WERI-Rb-1 (cell line): ENCODE measurements at regions not wholly inside any gene's neighbourhood (a gene's known extent, or its start where the extent isn't known, plus 50 kb on each side); places are given as distances from the start of the nearest gene placed in this dataset.
"Not testable (repeated sequence)": the region's sequence is repeated elsewhere in the genome, so short reads cannot be mapped to it uniquely, and the experiment has no call there.

Source experiments
- DNase-seq: peaks from one replicate; pipeline ENCODE4 v3.0.0-alpha.2; 2020
- H3K27ac ChIP-seq: fragments of 250-450 bp; sonication (Bioruptor Pico); 2 replicates; pipeline ENCODE4 v1.5.1; 2020; ENCODE audit warnings: mild to moderate bottlenecking, moderate library complexity
- H3K27me3 ChIP-seq: fragments of 250-450 bp; sonication (Bioruptor Pico); 2 replicates; pipeline ENCODE4 v1.5.1; 2021; ENCODE audit warnings: mild to moderate bottlenecking, low read depth, moderate library complexity; ENCODE audit not compliant: insufficient read depth, severe bottlenecking
- H3K36me3 ChIP-seq: fragments of 250-450 bp; sonication (Bioruptor Pico); 2 replicates; pipeline ENCODE4 v1.5.1; 2020; ENCODE audit warnings: mild to moderate bottlenecking, moderate library complexity
- H3K4me3 ChIP-seq: 2 replicates; pipeline ENCODE4 v1.5.1; 2011; ENCODE audit warnings: low read depth, mild to moderate bottlenecking, control low read depth, low read length
- H3K9me3 ChIP-seq: fragments of 250-450 bp; sonication (Bioruptor Pico); 2 replicates; pipeline ENCODE4 v1.5.1; 2021; ENCODE audit warnings: mild to moderate bottlenecking, moderate library complexity; ENCODE audit not compliant: severe bottlenecking
- CTCF ChIP-seq: IDR thresholded peaks from 2 replicates; pipeline ENCODE4 v1.5.1; 2011; ENCODE audit warnings: low read depth, mild to moderate bottlenecking, control low read depth, inconsistent platforms, low read length

- no peak overlapping the region for H3K27ac ChIP-seq
- no peak for TF ChIP-seq CTCF
- no peaks in the 10 kb centered on the region for H3K36me3 ChIP-seq
- peaks cover 29% of the 10 kb centered on the region for H3K27me3 ChIP-seq
- no peaks in the 10 kb centered on the region for H3K9me3 ChIP-seq
- no peak overlapping the region for H3K4me3 ChIP-seq
- DNase-seq = no peak
Observed at GRCh38 chr6:74366634-74367033, 670.6 kb downstream of the CD109 start.

DNA sequence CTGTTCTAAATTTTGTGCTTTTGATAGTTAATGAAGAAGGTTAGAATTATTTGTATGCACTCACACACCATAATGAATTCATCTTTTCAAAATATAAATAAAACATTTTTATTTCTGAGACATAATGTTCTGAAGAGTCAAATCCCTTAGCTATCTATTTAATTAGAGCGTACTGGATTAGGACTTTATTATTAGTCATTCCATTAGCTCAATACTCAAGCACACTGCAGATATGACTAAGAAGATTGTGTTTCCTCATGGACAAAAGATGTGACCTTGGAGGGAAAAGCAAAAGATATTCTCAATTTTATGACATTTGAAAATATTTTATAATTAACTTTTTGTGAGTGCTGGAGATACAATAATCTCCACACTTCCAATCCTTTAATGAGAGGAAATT, 666.4 kb downstream of the CD109 start:
- no peak for TF ChIP-seq CTCF
- H3K4me3 ChIP-seq = no peak overlapping the region
- H3K36me3 ChIP-seq = no peaks in the 10 kb centered on the region
- peaks cover 33% of the 10 kb centered on the region for H3K27me3 ChIP-seq
- no peak for DNase-seq
- no peaks in the 10 kb centered on the region for H3K9me3 ChIP-seq
- no peak overlapping the region for H3K27ac ChIP-seq

- Histone ChIP-seq H3K4me3 (no peak overlapping the region), H3K27ac (no peak overlapping the region), H3K27me3 (peaks cover 42% of the 10 kb centered on the region), H3K9me3 (no peaks in the 10 kb centered on the region), H3K36me3 (no peaks in the 10 kb centered on the region)
- DNase-seq = no peak
- no peak for TF ChIP-seq CTCF
Observed at GRCh38 chr6:74357321-74357720, 661.3 kb downstream of the CD109 start.

DNA sequence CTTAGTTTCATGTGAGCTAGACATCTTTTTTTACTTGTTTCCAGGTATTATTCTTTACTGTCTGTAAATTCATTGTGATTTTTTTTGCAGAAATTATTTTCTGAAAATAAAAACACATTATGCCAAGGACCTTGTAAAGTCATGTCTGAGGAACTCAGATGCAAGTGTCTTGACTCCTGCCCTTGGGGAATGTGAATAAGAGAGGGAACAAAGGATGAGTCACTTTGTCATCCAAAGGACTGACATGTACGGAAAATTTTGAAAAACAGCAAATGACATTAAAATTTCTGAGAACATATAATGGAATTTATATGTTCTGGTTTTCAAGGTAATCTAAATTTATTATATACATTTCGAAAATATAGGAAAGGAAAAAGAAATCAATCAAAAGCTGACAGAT, 660.4 kb downstream of the CD109 start:
- H3K36me3 ChIP-seq = no peaks in the 10 kb centered on the region
- no peak for DNase-seq
- no peak overlapping the region for H3K4me3 ChIP-seq
- H3K9me3 ChIP-seq = no peaks in the 10 kb centered on the region
- no peak for TF ChIP-seq CTCF
- peaks cover 42% of the 10 kb centered on the region for H3K27me3 ChIP-seq
- no peak overlapping the region for H3K27ac ChIP-seq

- no peaks in the 10 kb centered on the region for H3K9me3 ChIP-seq
- no peak for TF ChIP-seq CTCF
- H3K4me3 ChIP-seq = no peak overlapping the region
- H3K27ac ChIP-seq = no peak overlapping the region
- H3K27me3 ChIP-seq = peaks cover 23% of the 10 kb centered on the region
- DNase-seq = no peak
- no peaks in the 10 kb centered on the region for H3K36me3 ChIP-seq
Observed at GRCh38 chr6:74346936-74347535, 651.0 kb downstream of the CD109 start.

- no peaks in the 10 kb centered on the region for H3K36me3 ChIP-seq
- DNase-seq = no peak
- peaks cover 18% of the 10 kb centered on the region for H3K27me3 ChIP-seq
- TF ChIP-seq CTCF = no peak
- no peaks in the 10 kb centered on the region for H3K9me3 ChIP-seq
- H3K27ac ChIP-seq = no peak overlapping the region
- no peak overlapping the region for H3K4me3 ChIP-seq
Observed at GRCh38 chr6:74343804-74344203, 647.8 kb downstream of the CD109 start.

GRCh38 chr6:74343321-74343720, 647.3 kb downstream of the CD109 start:
- H3K36me3 ChIP-seq, H3K4me3 ChIP-seq, H3K9me3 ChIP-seq, DNase-seq, H3K27ac ChIP-seq: not testable (repeated sequence)
- H3K27me3 ChIP-seq = peaks cover 18% of the 10 kb centered on the region
